HK-2 (cell line): ENCODE measurements at regions not wholly inside any gene's neighbourhood (a gene's known extent, or its start where the extent isn't known, plus 50 kb on each side); places are given as distances from the start of the nearest gene placed in this dataset.
"Not testable (repeated sequence)": the region's sequence is repeated elsewhere in the genome, so short reads cannot be mapped to it uniquely, and the experiment has no call there.

Experiments
- DNase-seq: peaks from one replicate; pipeline ENCODE4 v3.0.0-alpha.2; 2018; ENCODE audit not compliant: unreplicated experiment

DNA sequence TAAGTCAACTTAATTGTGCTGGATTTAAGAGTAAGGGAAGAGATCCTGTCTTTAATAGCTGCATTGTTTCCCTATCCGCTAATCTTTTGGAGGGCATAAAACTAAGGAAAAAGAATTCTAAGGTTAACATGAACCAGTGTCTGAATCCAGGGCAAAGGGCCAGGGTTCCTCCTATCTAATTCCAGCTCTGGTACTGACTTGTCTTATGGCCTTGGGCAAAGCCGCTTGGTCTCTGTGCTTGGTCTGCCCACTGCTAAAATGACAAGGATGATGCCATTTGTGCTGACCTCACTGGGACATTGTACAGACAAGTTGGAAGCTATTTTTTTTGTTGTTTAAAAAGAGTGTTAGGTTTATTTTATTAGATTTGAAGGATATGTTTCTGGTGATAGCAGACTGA, 334.7 kb upstream of the PIK3R1 start:
- no peak for DNase-seq

- DNase-seq = no peak
Measured at GRCh38 chr5:67880511-67880805, 335.1 kb upstream of the PIK3R1 start.

GRCh38 chr5:67879620-67880510, 335.7 kb upstream of the PIK3R1 start:
- DNase-seq = no peak

GRCh38 chr5:67878933-67879332, 336.6 kb upstream of the PIK3R1 start:
- DNase-seq = no peak

DNA sequence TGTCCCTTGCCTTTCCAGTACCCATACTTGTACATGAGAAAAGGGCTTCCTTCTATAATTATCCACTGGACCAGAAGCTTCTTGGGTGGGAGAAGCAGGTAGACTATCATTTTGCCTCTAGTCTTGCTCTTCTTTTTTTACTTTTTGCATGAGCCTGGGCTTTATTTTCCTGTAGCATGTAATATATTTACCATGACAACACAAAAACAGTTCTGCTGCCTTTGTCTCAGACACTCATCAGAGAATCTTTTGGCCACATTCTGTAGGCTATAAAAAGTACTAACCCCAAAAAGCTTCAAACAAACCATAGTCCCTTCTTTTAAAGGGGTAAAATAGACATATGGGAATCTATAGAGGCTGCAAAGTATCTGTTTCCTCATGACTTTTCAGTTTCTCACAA, 339.2 kb upstream of the PIK3R1 start:
- no peak for DNase-seq

DNA sequence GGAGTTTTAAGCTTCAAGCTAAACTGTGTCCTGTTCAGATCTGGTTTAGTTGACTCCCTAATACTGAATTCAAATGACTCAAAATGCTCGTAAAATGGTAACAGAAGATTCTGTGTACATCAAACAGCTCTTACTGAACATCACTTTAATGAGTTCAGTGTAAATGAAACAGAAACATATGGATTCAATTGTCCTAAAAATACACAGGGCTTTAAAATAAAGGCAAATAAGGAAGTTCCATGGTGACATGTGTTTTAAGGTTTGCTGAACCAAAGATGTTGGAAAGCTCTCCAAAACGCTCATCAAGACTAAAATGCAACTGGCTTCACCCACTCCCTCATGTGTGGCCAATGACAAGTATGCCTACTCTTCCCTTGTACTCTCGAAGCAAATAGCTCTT, 340.0 kb upstream of the PIK3R1 start:
- no peak for DNase-seq

GRCh38 chr5:67873935-67874334, 341.6 kb upstream of the PIK3R1 start:
- no peak for DNase-seq

DNA sequence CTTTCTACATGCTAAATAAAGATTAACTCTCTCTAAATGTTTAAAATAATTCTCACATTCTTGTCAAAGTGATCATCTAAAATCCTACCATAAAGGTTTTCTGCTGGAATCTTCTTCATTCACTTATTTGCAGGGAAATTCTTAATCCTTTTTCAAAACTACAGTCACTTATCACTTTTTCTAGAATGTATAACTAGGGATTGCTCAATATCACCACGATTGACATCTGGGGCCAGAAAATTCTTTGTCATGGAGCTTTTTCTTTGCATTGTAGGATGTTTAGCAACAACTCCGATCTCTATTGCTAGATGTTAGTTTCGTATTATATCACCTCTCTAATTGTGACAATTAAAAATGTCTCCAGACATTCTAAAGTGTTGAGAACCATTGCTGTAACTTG, 344.9 kb upstream of the PIK3R1 start:
- no peak for DNase-seq

- DNase-seq = not testable (repeated sequence)
Measured at GRCh38 chr5:67864335-67864734, 351.2 kb upstream of the PIK3R1 start.

DNA sequence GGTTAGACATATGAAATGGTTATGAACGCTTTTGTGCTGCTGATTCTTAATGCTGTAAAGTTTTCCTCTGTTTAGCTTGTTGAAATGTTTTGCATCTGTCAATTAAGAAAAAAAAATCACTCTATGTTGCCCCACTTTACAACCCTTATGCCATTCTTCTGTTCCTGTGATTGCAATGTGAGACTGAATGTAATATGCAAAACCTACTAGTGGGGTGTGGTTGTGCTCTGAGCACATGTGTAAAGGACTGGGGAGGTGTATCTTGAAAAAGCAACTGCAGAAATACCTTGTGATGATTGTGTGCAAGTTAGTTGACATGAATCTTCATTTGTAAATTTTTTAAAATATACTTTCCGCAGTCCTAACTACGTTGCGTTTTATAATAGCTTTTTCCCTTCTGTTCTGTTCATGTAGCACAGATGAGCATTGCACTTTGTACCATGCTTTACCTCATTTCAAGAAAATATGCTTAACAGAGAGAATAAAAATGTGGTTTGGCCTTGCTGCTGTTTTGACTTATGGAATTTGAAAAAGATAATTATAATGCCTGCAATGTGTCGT, 357.0 kb upstream of the PIK3R1 start:
- no peak for DNase-seq

- no peak for DNase-seq
Measured at GRCh38 chr5:67857502-67857901, 358.1 kb upstream of the PIK3R1 start.

GRCh38 chr5:67855523-67855922, 360.0 kb upstream of the PIK3R1 start:
- DNase-seq = no peak

DNA sequence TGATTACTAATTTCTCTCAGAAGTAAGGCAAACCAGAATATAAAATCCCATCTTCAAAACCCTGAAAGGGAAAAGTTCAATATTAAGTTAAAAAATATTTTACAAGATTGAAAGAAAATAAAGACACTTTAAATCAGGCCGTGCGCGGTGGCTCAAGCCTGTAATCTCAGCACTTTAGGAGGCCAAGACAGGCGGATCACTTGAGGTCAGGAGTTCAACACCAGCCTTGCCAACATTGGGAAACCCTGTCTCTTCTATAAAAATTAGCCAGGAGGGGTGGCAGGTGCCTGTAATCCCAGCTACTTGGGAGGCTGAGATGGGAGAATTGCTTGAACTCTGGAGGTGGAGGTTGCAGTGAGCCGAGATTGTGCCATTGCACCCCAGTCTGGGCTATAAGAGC, 364.6 kb upstream of the PIK3R1 start:
- not testable (repeated sequence) for DNase-seq

- no peak for DNase-seq
Measured at GRCh38 chr5:67844924-67845323, 370.6 kb upstream of the PIK3R1 start.

GRCh38 chr5:67842806-67843205, 372.8 kb upstream of the PIK3R1 start:
- no peak for DNase-seq

GRCh38 chr5:67837225-67837624, 378.3 kb upstream of the PIK3R1 start:
- not testable (repeated sequence) for DNase-seq

DNA sequence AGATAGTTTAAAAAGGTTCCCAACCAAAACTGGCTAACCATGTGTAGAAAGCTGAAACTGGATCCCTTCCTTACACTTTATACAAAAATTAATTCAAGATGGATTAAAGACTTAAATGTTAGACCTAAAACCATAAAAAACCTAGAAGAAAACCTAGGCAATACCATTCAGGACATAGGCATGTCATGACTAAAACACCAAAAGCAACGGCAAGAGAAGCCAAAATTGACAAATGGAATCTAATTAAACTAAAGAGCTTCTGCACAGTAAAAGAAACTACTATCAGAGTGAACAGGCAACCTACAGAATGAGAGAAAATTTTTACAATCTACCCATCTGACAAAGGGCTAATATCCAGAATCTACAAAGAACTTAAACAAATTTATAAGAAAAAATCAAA, 379.1 kb upstream of the PIK3R1 start:
- DNase-seq = not testable (repeated sequence)

- no peak for DNase-seq
Measured at GRCh38 chr5:67831048-67831447, 384.5 kb upstream of the PIK3R1 start.

GRCh38 chr5:67827541-67827940, 388.0 kb upstream of the PIK3R1 start:
- DNase-seq = no peak

DNA sequence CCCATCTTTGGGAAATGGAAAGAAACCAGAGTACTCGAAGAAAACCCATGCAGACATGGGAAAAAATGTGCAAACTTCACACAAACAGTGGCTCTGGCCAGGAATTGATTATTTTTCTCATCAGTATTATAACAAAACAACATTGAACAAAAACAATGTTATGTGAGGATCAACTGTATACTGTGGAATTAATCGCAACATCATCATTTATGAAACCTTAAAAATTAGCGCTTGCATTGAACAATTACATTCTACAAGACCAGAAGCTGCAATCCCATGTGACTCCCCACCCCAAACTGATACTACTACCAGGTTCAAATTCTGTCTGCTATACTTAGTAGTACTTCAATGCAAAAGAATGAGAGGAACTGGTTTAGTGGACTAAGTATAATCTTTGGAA, 390.7 kb upstream of the PIK3R1 start:
- no peak for DNase-seq

GRCh38 chr5:67817652-67818051, 397.9 kb upstream of the PIK3R1 start:
- no peak for DNase-seq

- DNase-seq = no peak
Measured at GRCh38 chr5:67816456-67816855, 399.1 kb upstream of the PIK3R1 start.

DNA sequence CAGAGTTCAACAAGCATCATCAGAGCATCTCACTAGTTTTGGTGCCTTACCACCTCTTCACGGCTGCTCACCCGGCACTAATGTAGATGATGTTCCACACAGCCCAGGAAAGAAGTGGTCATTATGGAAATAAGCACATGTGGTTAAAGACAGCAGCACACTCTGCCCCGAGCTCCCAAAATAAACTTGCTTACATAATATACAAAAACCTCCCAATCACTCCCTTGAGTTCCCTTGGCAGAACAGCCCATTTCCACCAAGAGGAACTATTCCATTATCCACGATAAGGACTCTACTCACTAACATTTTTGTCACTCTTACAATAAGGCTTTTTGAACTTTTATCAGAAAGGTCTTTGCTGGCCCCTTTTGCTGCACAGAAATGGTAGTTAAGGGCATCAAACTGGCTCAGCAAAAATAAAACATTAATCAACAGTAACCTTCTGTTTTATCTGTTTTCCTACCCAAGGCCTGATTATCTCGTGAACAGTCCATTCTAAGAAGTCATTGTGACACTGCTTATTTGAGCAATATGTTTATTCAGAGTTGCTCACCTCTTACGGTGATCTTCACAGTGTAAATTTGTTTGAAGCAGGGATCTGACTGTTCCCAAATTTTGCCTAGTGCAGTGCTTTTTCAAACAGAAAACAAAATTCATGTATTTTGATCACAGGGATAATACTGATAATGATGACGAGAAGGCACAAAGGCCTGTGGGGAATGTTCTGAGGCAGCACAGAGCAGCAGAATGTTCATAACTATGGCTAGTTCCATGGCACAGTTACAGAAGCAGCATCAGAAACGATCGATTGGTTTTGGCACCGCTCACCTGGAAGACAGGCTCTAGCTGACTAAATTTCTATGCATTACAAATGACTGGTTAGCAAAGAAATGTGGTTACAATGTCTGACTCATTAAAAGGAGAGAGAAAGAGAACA, 399.8 kb upstream of the PIK3R1 start:
- DNase-seq = no peak
